Breast epithelium (tissue), 4 donors: ENCODE measurements at regions not wholly inside any gene's neighbourhood (a gene's known extent, or its start where the extent isn't known, plus 50 kb on each side); places are given as distances from the start of the nearest gene placed in this dataset.

Source experiments
- DNase-seq, 2 donors: peaks; one replicate each; pipeline ENCODE4 v3.0.0-alpha.2; 2019; ENCODE audit warnings: low spot score in 2 of 2
- H3K27ac ChIP-seq, 2 donors: fragments of 200-600 bp; sonication (generic) in 1 of 2; one replicate each; pipeline ENCODE4 v1.5.1; 2016 to 2019; ENCODE audit warnings: mild to moderate bottlenecking in 1 of 2
- H3K27me3 ChIP-seq, 2 donors: fragments of 200-600 bp; sonication (generic) in 1 of 2; one replicate each; pipeline versions ENCODE4 v1.5.1 to v1.6.0; 2017 to 2019; ENCODE audit warnings: control low read depth in 1 of 2, mild to moderate bottlenecking in 1 of 2
- H3K36me3 ChIP-seq: fragments of 200-600 bp; one replicate; pipeline ENCODE4 v1.5.1; 2019
- H3K4me1 ChIP-seq, 2 donors: fragments of 200-600 bp; sonication (generic); one replicate each; pipeline ENCODE4 v1.5.1; 2016 to 2019; ENCODE audit warnings: control low read depth in 1 of 2
- H3K4me3 ChIP-seq, 3 donors: fragments of 200-600 bp; sonication (generic); 1 replicate in 2 of 3; 2 replicates in 1 of 3; pipeline ENCODE4 v1.5.1; 2016 to 2019; ENCODE audit warnings: mild to moderate bottlenecking in 3 of 3, moderate library complexity in 2 of 3
- H3K9me3 ChIP-seq, 2 donors: fragments of 200-600 bp; sonication (generic) in 1 of 2; one replicate each; pipeline ENCODE4 v1.5.1; 2016 to 2019; ENCODE audit warnings: control low read depth in 1 of 2
- POLR2A ChIP-seq: fragments of 450-650 bp; IDR thresholded peaks from one replicate; pipeline ENCODE4 v1.6.1; 2016; ENCODE audit warnings: antibody characterized with exemption, mild to moderate bottlenecking, moderate library complexity
- POLR2AphosphoS5 ChIP-seq, 3 donors: sonication (generic); formaldehyde crosslinking; IDR thresholded peaks; one replicate each; pipeline ENCODE4 v1.6.1; 2017; ENCODE audit warnings: antibody characterized with exemption in 3 of 3
- intact Hi-C: fragments of 100-400 bp; cut with DNase I; formaldehyde crosslinking; loops from one replicate; pipeline ENCODE4 v1.15.1; 2023; ENCODE audit warnings: low total_unique reads
- TF ChIP-seq, protein P1 (sequence below), 3 donors: fragments of 450-650 bp; IDR thresholded peaks; one replicate each; pipeline ENCODE4 v1.5.1; 2016 to 2017; ENCODE audit warnings: antibody characterized with exemption in 3 of 3, mild to moderate bottlenecking in 3 of 3, moderate library complexity in 3 of 3

DNA sequence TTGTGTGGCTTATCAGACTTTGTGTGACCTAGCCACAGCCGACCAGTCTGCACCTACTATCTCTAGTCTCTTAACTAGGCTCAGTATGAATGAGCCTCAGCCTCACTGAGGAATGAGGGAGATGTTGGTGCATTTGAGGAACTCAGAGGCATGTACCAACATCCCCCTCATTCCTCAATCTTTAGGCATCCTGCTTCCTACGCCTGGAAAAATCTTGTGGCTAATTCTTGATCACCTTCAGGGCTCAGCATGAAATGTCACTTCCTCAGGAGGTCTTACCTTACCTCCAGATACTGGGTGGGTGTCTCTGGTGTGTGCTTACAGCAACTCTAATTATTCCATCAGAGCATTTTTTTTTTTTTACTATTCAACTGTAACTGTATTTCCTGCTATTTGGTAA lies 148.8 kb upstream of the TMCC3 start:
- Histone ChIP-seq H3K4me1 (no peaks in the 10 kb centered on the region), H3K27ac (no peak overlapping the region), H3K27me3 (no peaks in the 10 kb centered on the region), H3K4me3 (no peak overlapping the region), H3K9me3 (no peaks in the 10 kb centered on the region), H3K36me3 (no peaks in the 10 kb centered on the region)
- intact Hi-C loops, result no loop called here
- TF ChIP-seq, protein P1, sequence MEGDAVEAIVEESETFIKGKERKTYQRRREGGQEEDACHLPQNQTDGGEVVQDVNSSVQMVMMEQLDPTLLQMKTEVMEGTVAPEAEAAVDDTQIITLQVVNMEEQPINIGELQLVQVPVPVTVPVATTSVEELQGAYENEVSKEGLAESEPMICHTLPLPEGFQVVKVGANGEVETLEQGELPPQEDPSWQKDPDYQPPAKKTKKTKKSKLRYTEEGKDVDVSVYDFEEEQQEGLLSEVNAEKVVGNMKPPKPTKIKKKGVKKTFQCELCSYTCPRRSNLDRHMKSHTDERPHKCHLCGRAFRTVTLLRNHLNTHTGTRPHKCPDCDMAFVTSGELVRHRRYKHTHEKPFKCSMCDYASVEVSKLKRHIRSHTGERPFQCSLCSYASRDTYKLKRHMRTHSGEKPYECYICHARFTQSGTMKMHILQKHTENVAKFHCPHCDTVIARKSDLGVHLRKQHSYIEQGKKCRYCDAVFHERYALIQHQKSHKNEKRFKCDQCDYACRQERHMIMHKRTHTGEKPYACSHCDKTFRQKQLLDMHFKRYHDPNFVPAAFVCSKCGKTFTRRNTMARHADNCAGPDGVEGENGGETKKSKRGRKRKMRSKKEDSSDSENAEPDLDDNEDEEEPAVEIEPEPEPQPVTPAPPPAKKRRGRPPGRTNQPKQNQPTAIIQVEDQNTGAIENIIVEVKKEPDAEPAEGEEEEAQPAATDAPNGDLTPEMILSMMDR (IDR thresholded peaks at IDR 0.05), result no peak
- TF ChIP-seq POLR2A (no peak), POLR2AphosphoS5 (IDR thresholded peaks at IDR 0.05) (no peak)
- DNase-seq, result no peak

DNA sequence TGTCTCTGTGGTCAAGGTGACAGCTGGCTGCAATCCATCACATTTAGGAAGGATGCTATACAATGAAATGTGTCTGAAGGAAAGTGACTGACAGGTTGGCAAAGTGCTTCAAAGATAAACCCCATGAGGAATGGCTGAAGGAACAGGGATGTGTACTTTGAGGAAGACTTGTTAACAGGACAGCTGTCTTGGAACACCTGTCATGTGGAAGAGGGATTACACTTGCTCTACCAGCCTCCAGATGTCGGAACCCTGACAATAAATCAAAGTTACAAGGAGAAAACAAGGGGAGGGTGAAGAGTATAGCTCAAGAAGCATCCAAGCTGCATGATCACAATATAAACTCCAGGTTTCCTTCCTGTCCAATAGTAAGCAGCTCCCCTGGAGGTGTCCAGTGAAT lies 147.8 kb upstream of the TMCC3 start:
- Histone ChIP-seq H3K4me3 (no peak overlapping the region), H3K9me3 (no peaks in the 10 kb centered on the region), H3K27me3 (no peaks in the 10 kb centered on the region), H3K36me3 (no peaks in the 10 kb centered on the region), H3K4me1 (no peaks in the 10 kb centered on the region), H3K27ac (no peak overlapping the region)
- TF ChIP-seq POLR2AphosphoS5 (IDR thresholded peaks at IDR 0.05) (no peak), POLR2A (no peak)
- TF ChIP-seq, protein P1 (IDR thresholded peaks at IDR 0.05), result no peak
- intact Hi-C loops, result no loop called here
- DNase-seq, result no peak

DNA sequence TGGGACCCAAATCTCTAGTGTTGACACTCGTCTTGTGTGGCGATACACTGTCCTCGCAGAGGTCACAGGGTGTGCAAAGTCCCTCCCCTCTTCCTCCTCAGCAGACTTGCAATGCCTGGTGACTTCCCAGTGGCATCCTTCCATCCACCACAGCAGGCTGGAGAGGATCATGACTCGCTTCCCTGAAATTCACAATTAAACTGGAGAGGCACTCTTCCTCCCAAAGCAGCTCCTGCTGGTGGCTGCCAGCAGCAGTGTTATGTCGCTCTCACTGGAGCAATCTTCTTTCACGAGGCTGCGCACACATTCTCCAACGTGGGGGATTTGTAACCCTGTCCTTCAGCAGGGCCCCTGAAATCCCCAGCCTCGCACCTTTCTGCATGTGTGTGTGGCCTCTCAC lies 145.2 kb upstream of the TMCC3 start:
- H3K4me3 ChIP-seq, result no peak overlapping the region
- intact Hi-C loops, result no loop called here
- H3K9me3 ChIP-seq, result no peaks in the 10 kb centered on the region
- H3K27me3 ChIP-seq, result no peaks in the 10 kb centered on the region
- H3K27ac ChIP-seq, result no peak overlapping the region
- TF ChIP-seq POLR2A, result no peak
- TF ChIP-seq, protein P1 (IDR thresholded peaks at IDR 0.05), result no peak
- TF ChIP-seq POLR2AphosphoS5 (IDR thresholded peaks at IDR 0.05), result no peak
- no peaks in the 10 kb centered on the region for H3K36me3 ChIP-seq
- no peak for DNase-seq
- H3K4me1 ChIP-seq, result no peaks in the 10 kb centered on the region

DNA sequence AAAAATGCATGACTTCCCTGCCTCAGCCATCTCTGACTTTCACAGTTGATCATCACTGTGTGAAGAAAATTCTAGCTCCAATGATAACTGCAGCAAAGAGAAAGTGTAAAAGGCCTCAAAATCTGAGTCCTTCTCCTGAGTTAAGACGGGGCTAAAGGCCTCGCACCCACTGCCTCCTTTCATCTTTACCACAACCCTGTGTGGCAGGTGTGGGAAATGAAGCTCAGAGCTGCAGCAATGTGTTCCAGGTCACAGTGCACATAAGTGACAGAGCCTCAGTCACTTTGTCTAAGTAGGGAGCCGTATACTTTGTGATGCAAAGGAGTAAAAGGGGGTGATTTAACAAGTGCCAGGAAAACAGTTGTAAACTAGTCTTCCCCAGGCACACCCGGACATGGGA lies 144.7 kb upstream of the TMCC3 start:
- Histone ChIP-seq H3K27ac (no peak overlapping the region), H3K9me3 (no peaks in the 10 kb centered on the region), H3K36me3 (no peaks in the 10 kb centered on the region), H3K27me3 (no peaks in the 10 kb centered on the region), H3K4me1 (no peaks in the 10 kb centered on the region), H3K4me3 (no peak overlapping the region)
- intact Hi-C loops, result no loop called here
- no peak for DNase-seq
- TF ChIP-seq POLR2A (no peak), POLR2AphosphoS5 (IDR thresholded peaks at IDR 0.05) (no peak)
- TF ChIP-seq, protein P1 (IDR thresholded peaks at IDR 0.05), result no peak

DNA sequence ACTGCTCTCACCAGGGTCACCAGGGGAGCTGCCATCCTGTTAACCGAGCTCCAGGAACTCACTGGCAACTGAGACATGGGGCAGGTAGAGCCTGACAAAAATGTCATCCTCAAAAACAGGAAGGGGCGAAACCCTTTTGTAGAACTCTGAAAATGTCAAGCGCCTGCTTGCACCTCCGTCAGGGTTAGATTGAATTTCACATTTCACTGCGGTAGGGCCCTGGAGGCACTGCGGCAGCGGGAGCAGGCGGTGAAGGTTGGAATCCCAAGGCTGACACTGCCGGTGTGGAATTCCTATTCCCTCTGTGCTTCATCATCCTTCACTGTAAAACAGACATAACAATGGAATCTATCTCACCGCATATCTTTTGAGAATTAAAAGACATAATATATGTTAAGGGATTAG lies 142.8 kb upstream of the TMCC3 start:
- TF ChIP-seq, protein P1 (IDR thresholded peaks at IDR 0.05), result no peak
- no peak for TF ChIP-seq POLR2A
- TF ChIP-seq POLR2AphosphoS5 (IDR thresholded peaks at IDR 0.05), result no peak
- Histone ChIP-seq H3K9me3 (no peaks in the 10 kb centered on the region), H3K4me1 (no peaks in the 10 kb centered on the region), H3K4me3 (no peak overlapping the region), H3K27ac (no peak overlapping the region), H3K27me3 (no peaks in the 10 kb centered on the region), H3K36me3 (no peaks in the 10 kb centered on the region)
- no peak for DNase-seq
- intact Hi-C loops, result no loop called here
